Epithelial cell of proximal tubule (primary cell): ENCODE measurements at regions not wholly inside any gene's neighbourhood (a gene's known extent, or its start where the extent isn't known, plus 50 kb on each side); places are given as distances from the start of the nearest gene placed in this dataset.
"Not testable (repeated sequence)": the region's sequence is repeated elsewhere in the genome, so short reads cannot be mapped to it uniquely, and the experiment has no call there.

Experiments used
- DNase-seq: peaks from one replicate; pipeline ENCODE4 v3.0.0-alpha.2; 2011; ENCODE audit warnings: low read depth
- H3K4me3 ChIP-seq: 2 replicates; pipeline ENCODE4 v1.5.1; 2011; ENCODE audit warnings: low read depth, mild to moderate bottlenecking, low read length
- TF ChIP-seq, protein P1 (sequence below): conservative IDR thresholded peaks from 2 replicates; pipeline ENCODE4 v1.5.1; 2012; ENCODE audit warnings: low read depth, mild to moderate bottlenecking, low read length

DNA sequence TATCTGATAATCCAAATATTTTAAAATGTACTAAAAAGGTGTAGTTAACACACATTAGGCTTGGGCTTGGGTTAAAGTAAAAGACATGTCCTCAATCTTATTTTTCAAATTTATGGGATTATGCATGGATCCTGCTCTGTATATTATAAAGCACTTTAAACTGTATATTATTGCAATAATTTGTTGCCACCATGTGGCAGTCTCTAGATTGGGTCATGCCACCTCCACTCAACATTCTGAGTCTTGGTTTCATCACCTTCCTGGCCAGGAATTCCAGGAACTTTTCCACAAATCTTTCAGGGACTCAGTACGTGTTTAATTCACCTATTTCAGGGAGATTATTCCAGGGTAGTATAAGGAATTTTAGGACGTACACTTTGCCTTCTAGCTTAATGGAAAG, 695.5 kb downstream of the FAM181B start:
- TF ChIP-seq, protein P1, sequence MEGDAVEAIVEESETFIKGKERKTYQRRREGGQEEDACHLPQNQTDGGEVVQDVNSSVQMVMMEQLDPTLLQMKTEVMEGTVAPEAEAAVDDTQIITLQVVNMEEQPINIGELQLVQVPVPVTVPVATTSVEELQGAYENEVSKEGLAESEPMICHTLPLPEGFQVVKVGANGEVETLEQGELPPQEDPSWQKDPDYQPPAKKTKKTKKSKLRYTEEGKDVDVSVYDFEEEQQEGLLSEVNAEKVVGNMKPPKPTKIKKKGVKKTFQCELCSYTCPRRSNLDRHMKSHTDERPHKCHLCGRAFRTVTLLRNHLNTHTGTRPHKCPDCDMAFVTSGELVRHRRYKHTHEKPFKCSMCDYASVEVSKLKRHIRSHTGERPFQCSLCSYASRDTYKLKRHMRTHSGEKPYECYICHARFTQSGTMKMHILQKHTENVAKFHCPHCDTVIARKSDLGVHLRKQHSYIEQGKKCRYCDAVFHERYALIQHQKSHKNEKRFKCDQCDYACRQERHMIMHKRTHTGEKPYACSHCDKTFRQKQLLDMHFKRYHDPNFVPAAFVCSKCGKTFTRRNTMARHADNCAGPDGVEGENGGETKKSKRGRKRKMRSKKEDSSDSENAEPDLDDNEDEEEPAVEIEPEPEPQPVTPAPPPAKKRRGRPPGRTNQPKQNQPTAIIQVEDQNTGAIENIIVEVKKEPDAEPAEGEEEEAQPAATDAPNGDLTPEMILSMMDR, result peak; percentile 43
- no peak overlapping the region for H3K4me3 ChIP-seq
- no peak for DNase-seq

DNA sequence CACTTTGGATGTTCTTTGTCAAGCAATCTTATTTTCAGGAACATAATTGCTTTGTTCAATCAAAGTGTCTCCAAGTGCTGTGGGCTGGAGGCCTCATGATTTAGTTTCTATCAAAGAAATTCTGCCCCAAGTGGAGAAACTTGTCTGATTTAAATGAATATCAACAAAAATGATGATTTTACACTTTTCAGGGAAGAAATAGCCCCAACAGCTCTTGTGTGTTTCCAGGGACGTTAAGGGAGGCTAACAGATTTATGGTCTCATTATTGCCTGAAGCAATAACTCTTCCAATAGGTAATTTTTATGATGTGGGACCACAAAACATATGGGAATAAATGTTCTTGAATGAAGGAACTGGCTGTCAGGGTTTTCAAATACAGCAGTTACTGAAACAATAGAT, 699.1 kb downstream of the FAM181B start:
- no peak for DNase-seq
- TF ChIP-seq, protein P1, result no peak
- no peak overlapping the region for H3K4me3 ChIP-seq

DNA sequence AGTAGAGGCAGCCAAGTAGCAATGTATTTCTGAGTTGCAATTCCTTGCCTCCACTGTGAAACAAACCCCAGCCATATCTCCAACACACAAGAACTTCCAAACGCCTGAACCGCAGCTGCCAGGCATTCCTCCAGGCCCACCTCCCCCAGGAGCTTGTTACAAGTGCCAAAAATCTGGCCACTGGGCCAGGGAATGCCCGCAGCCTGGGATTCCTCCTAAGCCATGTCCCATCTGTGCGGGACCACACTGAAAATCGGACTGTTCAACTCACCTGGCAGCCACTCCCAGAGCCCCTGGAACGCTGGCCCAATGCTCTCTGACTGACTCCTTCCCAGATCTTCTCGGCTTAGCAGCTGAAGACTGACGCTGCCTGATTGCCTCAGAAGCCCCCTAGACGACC, 706.3 kb downstream of the FAM181B start:
- not testable (repeated sequence) for DNase-seq, H3K4me3 ChIP-seq

DNA sequence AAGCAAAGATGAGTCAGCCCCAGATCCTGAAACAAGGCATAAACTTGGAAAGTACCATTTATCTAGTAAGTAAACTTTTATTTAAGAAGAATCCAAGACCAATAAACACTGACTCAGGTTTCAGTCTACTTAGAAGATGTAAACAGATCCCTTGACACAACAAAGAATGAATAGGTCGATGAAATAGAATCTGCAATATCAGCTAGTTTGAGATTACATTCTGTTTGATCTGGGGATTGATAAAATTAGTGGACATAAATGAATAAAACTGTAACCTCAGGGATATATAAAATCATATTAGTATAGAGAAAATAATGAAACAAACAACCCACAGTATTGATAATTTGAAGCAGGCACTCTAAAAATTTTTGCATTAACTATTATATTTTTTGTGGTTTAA, 708.9 kb downstream of the FAM181B start:
- TF ChIP-seq, protein P1, result no peak
- H3K4me3 ChIP-seq, result no peak overlapping the region
- DNase-seq, result no peak

DNA sequence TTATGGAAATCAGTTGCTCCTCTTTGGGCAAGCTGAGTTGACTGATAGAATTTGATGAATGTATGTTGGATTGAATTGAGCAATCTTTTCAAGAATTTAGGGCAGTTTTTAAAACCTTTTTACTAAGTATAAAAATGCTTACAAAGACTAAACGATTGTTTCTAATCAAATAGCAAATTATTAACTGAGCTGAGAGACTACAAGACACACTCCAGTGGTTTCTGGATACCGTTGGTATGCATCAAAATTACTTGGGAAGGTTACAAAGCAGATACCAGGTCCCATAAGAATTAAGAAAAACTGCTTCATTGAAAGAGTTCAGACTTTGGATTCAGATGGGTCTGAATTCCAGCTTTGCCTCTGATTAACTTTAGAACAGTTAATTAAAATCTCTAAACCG, 721.4 kb downstream of the FAM181B start:
- TF ChIP-seq, protein P1, result no peak
- peak; percentile 59 for DNase-seq
- no peak overlapping the region for H3K4me3 ChIP-seq

DNA sequence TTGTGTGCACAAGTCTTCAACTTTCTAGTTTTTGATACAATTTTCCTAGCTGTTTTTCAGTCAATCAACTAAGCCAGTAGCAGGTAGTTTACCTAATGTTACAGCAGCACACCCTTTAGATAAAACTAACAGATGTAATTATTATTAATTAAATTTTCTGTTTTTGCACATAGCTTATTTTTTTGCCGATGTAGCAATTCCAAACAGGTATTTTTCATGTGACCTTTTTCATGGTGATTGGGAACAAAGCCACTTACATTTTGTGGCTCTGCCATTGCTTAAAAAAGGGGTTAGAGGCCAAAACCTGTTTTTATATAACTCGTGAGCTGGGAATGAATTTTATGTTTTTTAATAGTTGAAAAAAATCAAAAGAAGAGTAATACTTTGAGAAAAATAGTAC, 724.5 kb downstream of the FAM181B start:
- DNase-seq, result no peak
- TF ChIP-seq, protein P1, result no peak
- no peak overlapping the region for H3K4me3 ChIP-seq

DNA sequence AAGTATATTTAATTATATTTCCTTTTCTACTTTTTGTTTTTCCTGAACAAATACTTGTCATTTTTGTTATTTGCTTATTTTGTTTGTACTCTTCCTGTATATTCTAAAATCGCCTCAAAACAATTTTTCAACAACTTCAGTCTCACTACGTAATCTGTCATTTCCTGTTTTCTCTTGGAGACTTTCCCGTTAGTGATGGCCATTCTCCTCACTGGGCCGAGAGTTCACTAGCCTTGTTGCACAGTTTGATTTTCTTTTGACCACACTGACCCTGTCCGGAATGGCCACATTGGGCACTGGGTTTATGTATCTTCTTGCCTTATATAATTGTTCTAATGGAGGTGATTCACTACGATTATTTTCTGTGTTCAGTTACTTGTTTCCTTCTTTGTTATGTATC, 726.1 kb downstream of the FAM181B start:
- TF ChIP-seq, protein P1, result no peak

More for the DNA sequence above, 726.1 kb downstream of the FAM181B start:
- no peak for DNase-seq
- H3K4me3 ChIP-seq, result no peak overlapping the region
